Gastroesophageal sphincter (tissue), 4 donors: ENCODE measurements at regions not wholly inside any gene's neighbourhood (a gene's known extent, or its start where the extent isn't known, plus 50 kb on each side); places are given as distances from the start of the nearest gene placed in this dataset.
"Not testable (repeated sequence)": the region's sequence is repeated elsewhere in the genome, so short reads cannot be mapped to it uniquely, and the experiment has no call there.

Experiments
- ATAC-seq: fragments of 150-250 bp; one replicate; pipeline ENCODE4 v1.9.1; 2016; ENCODE audit warnings: mild to moderate bottlenecking, moderate library complexity
- H3K27ac ChIP-seq, 4 donors: fragments of 200-600 bp; sonication (generic) in 3 of 4; 1 replicate in 3 of 4; 2 replicates in 1 of 4; pipeline ENCODE4 v1.5.1; 2016 to 2019
- H3K27me3 ChIP-seq: fragments of 200-600 bp; sonication (generic); one replicate; pipeline ENCODE4 v1.5.1; 2019
- H3K36me3 ChIP-seq, 2 donors: fragments of 200-600 bp; sonication (generic); one replicate each; pipeline ENCODE4 v1.5.1; 2019; ENCODE audit warnings: control low read depth in 1 of 2
- H3K4me1 ChIP-seq, 3 donors: fragments of 200-600 bp; sonication (generic); 1 replicate in 2 of 3; 2 replicates in 1 of 3; pipeline ENCODE4 v1.5.1; 2016 to 2019; ENCODE audit warnings: control low read depth in 2 of 3
- H3K4me3 ChIP-seq, 2 donors: fragments of 200-600 bp; sonication (generic); one replicate each; pipeline ENCODE4 v1.5.1; 2019; ENCODE audit warnings: mild to moderate bottlenecking in 1 of 2, moderate library complexity in 1 of 2
- H3K9me3 ChIP-seq, 3 donors: fragments of 200-600 bp; sonication (generic); one replicate each; pipeline ENCODE4 v1.5.1; 2017 to 2019; ENCODE audit warnings: control low read depth in 2 of 3
- EP300 ChIP-seq: sonication (generic); formaldehyde crosslinking; IDR thresholded peaks from one replicate; pipeline ENCODE4 v1.6.1; 2017; ENCODE audit warnings: antibody characterized with exemption, mild to moderate bottlenecking
- POLR2A ChIP-seq, 2 donors: fragments of 450-650 bp; IDR thresholded peaks; one replicate each; pipeline ENCODE4 v1.6.1; 2017; ENCODE audit warnings: antibody characterized with exemption in 2 of 2, mild to moderate bottlenecking in 2 of 2, moderate library complexity in 1 of 2
- POLR2AphosphoS5 ChIP-seq: sonication (generic); formaldehyde crosslinking; IDR thresholded peaks from one replicate; pipeline ENCODE4 v1.6.1; 2017; ENCODE audit warnings: antibody characterized with exemption
- WGBS, 2 donors: methylation state at CpG; one replicate each; pipeline ENCODE4 v1.1.5; 2018; ENCODE audit warnings: low coverage in 1 of 2; 5-methylcytosine and 5-hydroxymethylcytosine counted together
- TF ChIP-seq, protein P1 (sequence below), 4 experiments: fragments of 200-600 bp in 2 of 4; fragments of 450-650 bp in 2 of 4; sonication (generic) in 1 of 4; IDR thresholded peaks; one replicate each; pipeline ENCODE4 v1.5.1; 2017 to 2019; ENCODE audit warnings: antibody characterized with exemption in 4 of 4, mild to moderate bottlenecking in 2 of 4, moderate library complexity in 2 of 4

DNA sequence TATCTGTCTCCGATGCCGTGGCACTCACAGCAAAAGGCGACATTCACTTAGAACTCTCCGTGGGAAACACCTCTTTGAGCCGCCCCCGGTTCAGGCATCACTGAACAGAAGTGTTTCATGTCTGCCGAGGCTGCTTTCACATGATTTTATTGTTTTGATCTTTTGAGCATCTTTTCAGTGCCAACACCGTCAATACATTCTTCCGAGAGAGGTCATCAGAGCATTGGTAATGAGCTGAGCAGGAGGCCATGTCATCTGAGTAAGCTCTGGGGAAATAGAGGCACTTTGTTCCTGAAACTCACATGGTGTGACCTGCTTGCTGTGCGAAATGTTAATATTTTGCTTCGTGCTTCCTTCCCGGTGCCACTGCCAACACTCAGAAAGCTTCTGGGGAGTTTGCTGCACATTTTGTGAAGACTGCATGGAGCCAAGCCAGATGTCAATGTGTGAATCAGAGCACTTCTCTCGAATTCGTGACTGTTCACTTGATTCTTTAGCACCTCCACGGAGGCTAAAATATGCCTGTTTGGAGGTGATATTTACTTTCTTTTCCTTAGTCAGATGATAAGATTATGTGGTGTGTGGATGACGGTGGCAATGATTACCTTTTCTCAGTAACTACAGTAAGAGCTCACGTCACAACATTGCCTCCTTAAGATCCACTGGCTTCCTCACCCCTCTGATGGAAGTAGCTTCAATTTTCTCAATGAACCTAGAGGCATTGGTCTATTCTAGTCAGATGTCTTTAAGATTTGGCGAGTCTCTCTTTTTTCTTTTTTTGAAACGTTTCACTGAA is 222.3 kb upstream of the HS3ST1 start:
- Histone ChIP-seq H3K27ac (no peak overlapping the region), H3K36me3 (no peaks in the 10 kb centered on the region), H3K9me3 (no peaks in the 10 kb centered on the region), H3K4me1 (no peaks in the 10 kb centered on the region), H3K4me3 (no peak overlapping the region), H3K27me3 (no peaks in the 10 kb centered on the region)
- no peak for ATAC-seq
- 54 to 83% methylated on average over 11 to 19 of the region's 19 CpGs for WGBS, 2 donors
- TF ChIP-seq POLR2A (IDR thresholded peaks at IDR 0.05), result no peak
- TF ChIP-seq EP300, result no peak
- no peak for TF ChIP-seq POLR2AphosphoS5
- TF ChIP-seq, protein P1, sequence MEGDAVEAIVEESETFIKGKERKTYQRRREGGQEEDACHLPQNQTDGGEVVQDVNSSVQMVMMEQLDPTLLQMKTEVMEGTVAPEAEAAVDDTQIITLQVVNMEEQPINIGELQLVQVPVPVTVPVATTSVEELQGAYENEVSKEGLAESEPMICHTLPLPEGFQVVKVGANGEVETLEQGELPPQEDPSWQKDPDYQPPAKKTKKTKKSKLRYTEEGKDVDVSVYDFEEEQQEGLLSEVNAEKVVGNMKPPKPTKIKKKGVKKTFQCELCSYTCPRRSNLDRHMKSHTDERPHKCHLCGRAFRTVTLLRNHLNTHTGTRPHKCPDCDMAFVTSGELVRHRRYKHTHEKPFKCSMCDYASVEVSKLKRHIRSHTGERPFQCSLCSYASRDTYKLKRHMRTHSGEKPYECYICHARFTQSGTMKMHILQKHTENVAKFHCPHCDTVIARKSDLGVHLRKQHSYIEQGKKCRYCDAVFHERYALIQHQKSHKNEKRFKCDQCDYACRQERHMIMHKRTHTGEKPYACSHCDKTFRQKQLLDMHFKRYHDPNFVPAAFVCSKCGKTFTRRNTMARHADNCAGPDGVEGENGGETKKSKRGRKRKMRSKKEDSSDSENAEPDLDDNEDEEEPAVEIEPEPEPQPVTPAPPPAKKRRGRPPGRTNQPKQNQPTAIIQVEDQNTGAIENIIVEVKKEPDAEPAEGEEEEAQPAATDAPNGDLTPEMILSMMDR (IDR thresholded peaks at IDR 0.05), result no peak

DNA sequence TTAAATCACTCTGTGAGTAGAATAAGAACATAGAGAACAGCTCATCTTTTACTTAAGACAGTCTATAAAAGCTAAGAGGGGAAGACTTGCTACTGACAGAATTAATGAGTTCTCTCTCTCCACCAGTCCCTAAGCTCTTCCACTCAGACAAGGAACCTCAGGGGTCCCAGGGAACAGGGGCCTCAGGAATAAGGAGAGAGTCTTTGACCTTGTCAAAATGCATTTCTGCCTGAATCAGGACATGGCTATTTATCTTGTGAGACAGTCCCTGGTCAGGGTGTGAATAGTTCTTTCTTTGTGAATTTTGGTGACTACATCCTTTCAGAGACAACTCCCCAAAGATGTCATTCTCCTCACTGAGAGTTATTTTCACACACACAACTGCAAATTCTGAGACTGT is 218.7 kb upstream of the HS3ST1 start:
- H3K27me3 ChIP-seq, result no peaks in the 10 kb centered on the region
- H3K9me3 ChIP-seq, result peaks cover 0 to 10% (median 0%) of the 10 kb centered on the region in 3 donors
- ATAC-seq, result no peak
- no peak for TF ChIP-seq EP300
- no peak for TF ChIP-seq POLR2A (IDR thresholded peaks at IDR 0.05)
- TF ChIP-seq, protein P1 (IDR thresholded peaks at IDR 0.05), result no peak
- no peak for TF ChIP-seq POLR2AphosphoS5
- no peak overlapping the region for H3K4me3 ChIP-seq
- no peaks in the 10 kb centered on the region for H3K36me3 ChIP-seq
- no peak overlapping the region for H3K27ac ChIP-seq
- H3K4me1 ChIP-seq, result no peaks in the 10 kb centered on the region

DNA sequence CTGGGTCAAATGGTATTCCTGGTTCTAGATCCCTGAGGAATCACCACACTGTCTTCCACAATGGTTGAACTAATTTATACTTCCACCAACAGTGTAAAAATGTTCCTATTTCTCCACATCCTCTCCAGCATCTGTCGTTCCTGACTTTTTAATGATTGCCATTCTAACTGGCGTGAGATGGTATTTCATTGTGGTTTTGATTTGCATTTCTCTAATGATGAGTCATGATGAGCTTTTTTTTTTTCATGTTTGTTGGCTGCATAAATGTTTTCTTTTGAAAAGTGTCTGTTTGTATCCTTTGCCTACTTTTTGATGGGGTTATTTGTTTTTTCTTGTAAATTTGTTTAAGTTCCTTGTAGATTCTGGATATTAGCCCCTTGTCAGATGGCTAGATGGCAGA is 214.4 kb upstream of the HS3ST1 start:
- H3K9me3 ChIP-seq, H3K36me3 ChIP-seq, ATAC-seq, H3K27ac ChIP-seq, H3K4me1 ChIP-seq, H3K27me3 ChIP-seq, H3K4me3 ChIP-seq: not testable (repeated sequence)
- 75 to 96% methylated on average over 1 to 2 of the region's 2 CpGs for WGBS, 2 donors

DNA sequence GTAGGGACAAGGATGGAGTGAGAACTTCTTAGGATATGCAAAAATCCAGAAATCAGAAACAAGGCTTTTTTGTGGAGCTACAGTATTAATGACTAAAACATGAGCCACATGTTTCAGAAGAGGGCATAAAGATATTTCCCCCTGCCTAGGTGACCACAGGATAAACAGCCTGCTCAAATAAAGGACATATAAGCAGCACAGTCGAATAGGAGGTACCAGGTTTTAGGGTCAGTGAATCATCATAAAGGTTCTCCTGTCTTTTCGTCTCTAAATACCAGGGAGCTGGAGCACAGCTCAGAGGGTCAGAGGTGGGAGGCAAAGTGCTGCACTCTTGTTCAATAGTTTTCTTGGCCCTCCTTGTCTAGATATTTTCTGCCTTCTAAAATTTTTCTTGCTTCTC is 211.9 kb upstream of the HS3ST1 start:
- Histone ChIP-seq H3K27ac (no peak overlapping the region), H3K4me3 (no peak overlapping the region), H3K27me3 (no peaks in the 10 kb centered on the region), H3K36me3 (no peaks in the 10 kb centered on the region), H3K4me1 (no peaks in the 10 kb centered on the region), H3K9me3 (peaks cover 0 to 10% (median 0%) of the 10 kb centered on the region in 3 donors)
- WGBS, 2 donors, result 80 to 88% methylated on average over 2 of the region's 2 CpGs
- TF ChIP-seq, protein P1 (IDR thresholded peaks at IDR 0.05), result no peak
- TF ChIP-seq POLR2A (IDR thresholded peaks at IDR 0.05) (no peak), POLR2AphosphoS5 (no peak), EP300 (no peak)
- ATAC-seq, result no peak

DNA sequence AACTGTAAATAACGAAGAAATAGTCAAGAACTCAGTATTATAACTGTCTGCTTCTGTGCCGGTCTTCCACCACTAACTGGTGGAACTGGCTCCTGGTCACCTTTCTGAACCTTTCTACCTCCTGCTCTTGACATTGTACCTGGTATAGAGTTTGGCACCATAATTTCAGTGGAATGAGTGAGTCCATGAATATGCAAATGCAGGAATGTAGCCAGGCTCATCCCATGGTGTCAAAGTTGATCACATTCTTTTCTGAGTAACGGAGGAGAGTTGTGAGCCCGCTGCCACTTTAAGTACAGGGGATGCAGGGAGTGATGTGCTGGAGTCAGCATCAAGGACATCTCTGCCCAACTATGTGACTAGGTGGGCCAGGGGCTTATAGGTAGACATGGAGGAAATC is 207.9 kb upstream of the HS3ST1 start:
- 81 to 89% methylated on average over 3 of the region's 4 CpGs for WGBS, 2 donors
- no peak for ATAC-seq

More for the DNA sequence above, 207.9 kb upstream of the HS3ST1 start:
- H3K36me3 ChIP-seq, result no peaks in the 10 kb centered on the region
- H3K27ac ChIP-seq, result no peak overlapping the region
- TF ChIP-seq POLR2AphosphoS5 (no peak), POLR2A (IDR thresholded peaks at IDR 0.05) (no peak), EP300 (no peak)
- TF ChIP-seq, protein P1 (IDR thresholded peaks at IDR 0.05), result no peak
- H3K9me3 ChIP-seq, result no peaks in the 10 kb centered on the region
- H3K4me3 ChIP-seq, result no peak overlapping the region
- H3K4me1 ChIP-seq, result no peaks in the 10 kb centered on the region
- H3K27me3 ChIP-seq, result no peaks in the 10 kb centered on the region
